NB4 (cell line): ENCODE measurements at regions not wholly inside any gene's neighbourhood (a gene's known extent, or its start where the extent isn't known, plus 50 kb on each side); places are given as distances from the start of the nearest gene placed in this dataset.

Experiments used
- DNase-seq: peaks from one replicate; pipeline ENCODE4 v3.0.0; 2010; ENCODE audit warnings: low read depth
- H3K4me3 ChIP-seq: one replicate; pipeline ENCODE4 v1.5.1; 2011; ENCODE audit warnings: mild to moderate bottlenecking, low read depth, low read length, moderate library complexity
- MAX ChIP-seq: IDR thresholded peaks from 2 replicates; pipeline ENCODE4 v1.6.1; 2011; ENCODE audit warnings: low read depth, low read length
- MYC ChIP-seq: IDR thresholded peaks from 2 replicates; pipeline ENCODE4 v1.6.1; 2011; ENCODE audit warnings: low read depth, low read length
- POLR2A ChIP-seq: IDR thresholded peaks from 2 replicates; pipeline ENCODE4 v1.6.1; 2011; ENCODE audit warnings: mild to moderate bottlenecking; ENCODE audit not compliant: insufficient read length; ENCODE audit errors: extremely low read depth
- TF ChIP-seq, protein P1 (sequence below): IDR thresholded peaks from one replicate; pipeline ENCODE4 v1.5.1; 2012; ENCODE audit warnings: low read depth, low read length

DNA sequence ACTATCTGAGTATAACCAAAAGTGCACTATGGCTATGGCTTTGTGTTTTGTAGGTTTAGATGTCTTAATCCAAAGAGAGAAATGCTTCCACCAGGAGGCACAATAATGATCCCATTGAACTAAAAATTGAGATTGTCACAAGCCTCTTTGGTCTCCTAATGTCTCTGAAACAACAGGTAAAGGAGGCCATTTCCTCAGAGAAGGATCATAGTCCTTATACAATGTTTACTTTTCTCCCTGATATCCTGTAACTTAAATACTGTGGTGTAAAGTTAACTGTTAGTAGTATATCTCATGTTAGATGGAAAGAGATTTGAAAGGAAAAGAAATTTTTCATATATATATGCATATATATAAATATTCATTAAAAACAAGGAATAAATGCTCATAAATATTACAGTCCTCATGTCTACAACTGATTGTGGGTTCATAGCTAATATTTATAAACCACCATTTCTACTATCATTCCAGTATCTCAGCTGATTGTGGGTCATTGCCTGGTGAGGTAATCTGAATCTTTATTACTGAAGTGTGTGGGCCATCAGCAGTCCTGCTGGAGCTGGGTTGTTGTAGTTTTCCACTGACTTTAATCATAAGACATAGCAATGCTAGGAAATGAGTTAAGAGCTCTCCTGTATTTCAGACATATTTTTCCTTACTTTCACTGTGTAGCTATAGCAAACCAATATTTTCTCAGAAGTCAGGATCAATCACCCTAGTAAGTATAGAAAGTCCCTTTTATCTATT, 1230.4 kb downstream of the PCDH18 start:
- TF ChIP-seq MYC (no peak), POLR2A (no peak), MAX (no peak)
- TF ChIP-seq, protein P1, sequence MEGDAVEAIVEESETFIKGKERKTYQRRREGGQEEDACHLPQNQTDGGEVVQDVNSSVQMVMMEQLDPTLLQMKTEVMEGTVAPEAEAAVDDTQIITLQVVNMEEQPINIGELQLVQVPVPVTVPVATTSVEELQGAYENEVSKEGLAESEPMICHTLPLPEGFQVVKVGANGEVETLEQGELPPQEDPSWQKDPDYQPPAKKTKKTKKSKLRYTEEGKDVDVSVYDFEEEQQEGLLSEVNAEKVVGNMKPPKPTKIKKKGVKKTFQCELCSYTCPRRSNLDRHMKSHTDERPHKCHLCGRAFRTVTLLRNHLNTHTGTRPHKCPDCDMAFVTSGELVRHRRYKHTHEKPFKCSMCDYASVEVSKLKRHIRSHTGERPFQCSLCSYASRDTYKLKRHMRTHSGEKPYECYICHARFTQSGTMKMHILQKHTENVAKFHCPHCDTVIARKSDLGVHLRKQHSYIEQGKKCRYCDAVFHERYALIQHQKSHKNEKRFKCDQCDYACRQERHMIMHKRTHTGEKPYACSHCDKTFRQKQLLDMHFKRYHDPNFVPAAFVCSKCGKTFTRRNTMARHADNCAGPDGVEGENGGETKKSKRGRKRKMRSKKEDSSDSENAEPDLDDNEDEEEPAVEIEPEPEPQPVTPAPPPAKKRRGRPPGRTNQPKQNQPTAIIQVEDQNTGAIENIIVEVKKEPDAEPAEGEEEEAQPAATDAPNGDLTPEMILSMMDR: no peak
- DNase-seq: no peak
- no peak overlapping the region for H3K4me3 ChIP-seq

DNA sequence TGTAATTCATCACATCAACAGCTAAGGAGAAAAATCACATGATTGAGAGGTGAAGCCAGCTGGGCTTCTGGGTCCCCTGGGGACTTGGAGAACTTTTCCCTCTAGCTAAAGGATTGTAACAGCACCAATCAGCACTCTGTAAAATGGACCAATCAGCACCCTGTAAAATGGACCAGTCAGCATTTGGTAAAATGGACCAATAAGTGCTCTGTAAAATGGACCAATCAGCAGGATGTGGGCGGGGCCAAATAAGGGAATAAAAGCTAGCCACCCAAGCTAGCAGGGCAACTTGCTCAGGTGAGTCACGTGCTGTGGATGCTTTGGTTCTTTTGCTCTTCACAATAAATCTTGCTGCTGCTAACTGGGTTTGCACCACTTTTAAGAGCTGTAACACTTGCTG, 1248.3 kb downstream of the PCDH18 start:
- no peak for DNase-seq
- no peak overlapping the region for H3K4me3 ChIP-seq
- no peak for TF ChIP-seq MYC
- TF ChIP-seq POLR2A: no peak
- TF ChIP-seq MAX: no peak
- TF ChIP-seq, protein P1: no peak

GRCh38 chr4:136281889-136282288, 1250.4 kb downstream of the PCDH18 start:
- no peak for DNase-seq
- TF ChIP-seq MYC (no peak), POLR2A (no peak), MAX (no peak)
- TF ChIP-seq, protein P1: no peak
- no peak overlapping the region for H3K4me3 ChIP-seq

- no peak for DNase-seq
- H3K4me3 ChIP-seq: no peak overlapping the region
- TF ChIP-seq MYC (no peak), POLR2A (no peak), MAX (no peak)
- TF ChIP-seq, protein P1: no peak
Measured at GRCh38 chr4:136281307-136281706, 1251.0 kb downstream of the PCDH18 start.

DNA sequence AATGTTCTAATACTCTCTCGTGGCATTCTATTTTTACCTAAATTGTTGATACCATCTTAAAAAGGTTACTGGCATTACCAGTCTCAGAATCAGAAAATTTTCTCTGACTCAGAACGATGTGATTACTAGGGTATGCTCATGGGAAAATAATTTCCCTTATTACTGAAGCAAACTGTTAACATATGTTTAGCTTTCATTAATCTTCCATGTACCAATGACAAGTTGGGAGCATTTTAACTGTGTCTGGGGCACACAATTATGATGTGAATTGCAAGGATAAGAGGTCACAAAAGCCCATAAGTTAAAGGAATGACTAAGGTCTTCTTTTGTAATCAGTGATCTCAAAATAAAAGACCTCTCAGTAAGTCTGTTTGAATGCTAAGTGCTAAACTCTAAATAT, 1254.6 kb downstream of the PCDH18 start:
- TF ChIP-seq MAX (no peak), MYC (no peak), POLR2A (no peak)
- TF ChIP-seq, protein P1: no peak
- no peak for DNase-seq
- no peak overlapping the region for H3K4me3 ChIP-seq

DNA sequence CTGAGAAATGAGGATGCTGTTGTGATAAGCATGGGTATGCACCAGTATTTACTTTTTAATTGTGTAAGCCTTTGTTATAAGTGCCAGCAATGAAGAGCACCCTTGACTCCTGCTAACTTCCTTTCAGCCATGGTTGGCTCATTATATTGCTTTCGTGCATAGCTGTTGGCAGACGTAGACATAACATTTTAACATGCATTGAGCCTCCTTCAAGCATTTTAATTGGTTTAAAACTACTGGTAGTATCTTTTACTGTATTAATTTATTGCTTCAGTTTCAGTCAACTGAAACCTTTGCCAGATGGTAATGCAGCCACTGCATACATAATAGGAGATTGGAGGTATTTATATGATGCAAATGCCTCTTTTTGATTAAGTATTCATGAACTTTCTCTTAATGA, 1285.4 kb downstream of the PCDH18 start:
- TF ChIP-seq POLR2A: no peak
- no peak for DNase-seq
- no peak overlapping the region for H3K4me3 ChIP-seq
